GDM1 (cell line): ENCODE measurements at regions not wholly inside any gene's neighbourhood (a gene's known extent, or its start where the extent isn't known, plus 50 kb on each side); places are given as distances from the start of the nearest gene placed in this dataset.
"Not testable (repeated sequence)": the region's sequence is repeated elsewhere in the genome, so short reads cannot be mapped to it uniquely, and the experiment has no call there.

ENCODE experiments used
- DNase-seq: peaks from one replicate; lab custom pipeline; 2025; lab: John Stamatoyannopoulos, UW

- DNase-seq, result no peak
Observed at GRCh38 chrX:25503826-25504225, 488.1 kb upstream of the ARX start.

DNA sequence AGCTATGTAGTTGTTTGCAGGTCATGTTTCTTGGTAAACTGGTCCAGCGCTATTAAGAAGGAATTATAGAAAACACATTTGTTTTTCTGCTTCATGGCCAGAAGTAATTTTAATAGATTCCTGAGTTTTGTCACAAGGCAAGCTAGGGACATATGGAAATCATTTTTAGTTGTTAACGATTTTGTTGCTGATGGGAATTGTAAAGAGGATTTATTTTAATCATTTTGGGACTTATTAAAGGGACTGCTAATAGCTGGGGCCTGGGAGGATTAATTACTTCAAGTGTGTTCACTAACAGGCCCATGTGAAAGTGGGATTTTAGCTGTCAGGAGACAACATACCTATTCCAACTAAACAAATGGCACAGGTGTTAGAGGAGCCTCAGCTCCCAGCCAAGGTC is 492.0 kb upstream of the ARX start:
- DNase-seq, result no peak

GRCh38 chrX:25519258-25519657 is 503.5 kb upstream of the ARX start:
- no peak for DNase-seq

DNA sequence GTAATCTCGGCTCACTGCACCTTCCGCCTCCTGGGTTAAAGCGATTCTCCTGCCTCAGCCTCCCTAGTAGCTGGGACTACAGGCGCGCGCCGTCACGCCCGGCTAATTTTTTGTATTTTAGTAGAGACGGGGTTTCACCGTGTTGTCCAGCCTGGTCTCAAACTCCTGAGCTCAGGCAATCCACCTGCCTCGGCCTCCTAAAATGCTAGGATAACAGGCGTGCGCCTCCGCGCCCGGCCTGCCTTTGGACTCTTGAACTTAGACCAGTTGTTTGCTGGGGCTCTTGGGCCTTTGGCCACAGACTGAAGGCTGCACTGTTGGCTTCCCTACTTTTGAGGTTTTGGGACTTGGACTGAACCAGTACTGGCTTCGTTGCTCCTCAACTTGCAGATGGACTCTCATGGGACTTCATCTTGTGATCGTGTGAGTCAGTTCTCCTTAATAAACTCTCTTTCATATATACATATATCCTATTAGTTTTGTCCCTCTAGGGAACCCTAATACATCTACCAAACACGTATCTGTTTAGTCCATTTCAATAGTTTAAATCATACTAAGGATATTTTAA is 506.8 kb upstream of the ARX start:
- not testable (repeated sequence) for DNase-seq

- peak; percentile 6 for DNase-seq
Observed at GRCh38 chrX:25523574-25524540, 508.1 kb upstream of the ARX start.

GRCh38 chrX:25527156-25527555 is 511.4 kb upstream of the ARX start:
- DNase-seq, result no peak

GRCh38 chrX:25527596-25527995 is 511.8 kb upstream of the ARX start:
- no peak for DNase-seq

DNA sequence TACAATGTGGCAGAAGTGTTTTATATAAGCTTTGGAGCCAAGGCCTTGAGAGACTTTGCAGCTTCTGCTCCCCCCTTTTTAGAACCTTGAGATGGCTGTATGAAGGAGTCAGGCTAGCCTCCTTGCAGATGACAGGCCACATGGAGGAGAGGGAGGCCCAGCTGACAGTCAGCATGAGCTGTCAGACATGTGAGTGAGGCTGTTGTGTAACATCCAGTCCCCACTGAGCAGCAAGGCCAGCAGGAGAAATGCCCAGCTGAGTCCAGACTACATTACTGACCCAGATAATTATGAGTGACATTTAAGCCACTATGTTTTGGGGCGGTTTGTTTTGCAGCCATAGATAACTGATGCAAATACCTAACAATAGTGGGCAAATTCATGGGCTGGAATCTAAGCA is 515.3 kb upstream of the ARX start:
- DNase-seq, result no peak

- DNase-seq, result no peak
Observed at GRCh38 chrX:25534091-25534490, 518.3 kb upstream of the ARX start.

DNA sequence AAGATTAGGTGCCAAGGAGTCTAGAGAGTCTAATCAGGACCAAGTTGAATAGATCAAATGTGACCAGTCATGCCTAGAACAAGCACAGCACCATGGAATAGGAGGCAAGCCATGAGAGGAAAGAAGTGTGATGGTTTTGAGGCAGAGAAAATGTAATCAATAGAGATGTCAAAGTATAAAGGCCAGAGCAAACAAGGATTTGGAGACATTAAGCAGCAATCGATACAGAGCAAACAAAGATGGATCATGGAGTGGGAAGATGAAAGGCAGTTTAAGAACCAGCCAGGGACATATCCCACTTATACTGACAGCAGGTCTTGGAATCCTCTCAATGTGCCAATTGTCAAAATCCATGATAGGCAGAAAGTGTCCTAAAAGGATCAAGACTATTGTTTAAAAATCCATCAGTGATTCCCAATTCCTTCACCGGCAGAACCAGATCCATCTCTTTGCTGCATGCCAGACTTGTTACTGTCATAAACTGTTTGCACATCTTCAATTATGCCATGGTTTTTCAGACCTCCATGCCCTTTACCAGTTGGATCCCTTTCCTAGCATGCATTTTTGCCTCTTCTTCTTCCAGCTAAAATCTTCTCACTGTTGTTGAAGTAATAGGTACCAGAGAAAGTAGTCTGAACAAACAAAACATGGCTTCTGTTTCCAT is 520.7 kb upstream of the ARX start:
- no peak for DNase-seq

DNA sequence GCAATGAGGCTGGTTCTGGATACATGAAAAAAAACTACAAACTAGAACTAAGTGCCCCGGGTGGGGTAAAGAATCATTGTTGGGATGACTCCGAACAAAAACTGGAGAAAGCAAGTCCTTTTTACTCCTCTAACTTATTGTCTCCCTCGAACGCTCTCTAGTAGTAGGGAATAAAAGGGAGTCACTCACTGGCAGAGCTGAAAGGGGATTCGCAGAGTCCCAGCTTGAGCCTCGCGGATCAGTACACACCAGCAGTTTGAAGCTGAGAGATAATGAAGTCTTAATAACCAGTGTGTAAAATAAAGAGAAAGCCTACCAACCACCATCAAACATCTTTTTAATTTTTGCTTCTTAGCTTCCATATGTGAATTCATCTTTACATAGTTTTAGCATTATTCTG is 521.9 kb upstream of the ARX start:
- DNase-seq, result no peak

DNA sequence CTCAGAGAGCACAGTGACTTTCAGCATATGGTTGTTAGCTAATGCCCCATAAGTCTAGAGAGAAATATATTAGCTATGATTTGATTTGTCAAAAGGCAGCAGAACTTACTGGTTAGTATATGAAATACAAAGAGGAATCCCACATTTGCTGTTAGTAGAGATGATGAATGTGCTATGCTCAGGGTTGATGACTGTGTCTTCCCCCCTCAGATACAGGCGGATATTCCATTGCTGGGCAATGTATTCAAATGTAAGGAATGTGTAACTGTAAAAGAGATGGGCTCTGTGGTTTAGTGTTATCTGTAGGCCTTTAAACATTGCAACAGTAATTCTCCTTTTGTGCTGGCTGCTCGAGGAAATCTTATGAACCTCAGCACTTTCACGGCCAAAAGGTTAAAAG is 528.9 kb upstream of the ARX start:
- DNase-seq, result no peak

DNA sequence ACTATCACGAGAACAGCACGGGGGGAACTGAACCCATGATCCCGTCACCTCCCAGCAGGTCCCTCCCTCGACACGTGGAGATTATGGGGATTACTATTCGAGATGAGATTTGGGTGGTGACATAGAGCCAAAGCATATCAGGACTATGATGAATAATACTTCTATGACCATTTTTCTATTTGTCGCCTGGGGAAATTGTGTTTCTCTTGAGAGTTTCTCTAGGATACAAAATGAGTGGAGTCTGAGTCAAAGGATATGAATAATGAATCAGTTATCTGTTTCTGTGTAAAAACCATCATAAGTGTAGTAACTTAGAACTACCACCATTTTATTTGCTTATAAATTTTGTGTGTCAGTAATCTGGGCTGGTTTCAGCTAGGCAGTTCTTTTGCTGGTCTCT is 533.0 kb upstream of the ARX start:
- DNase-seq, result no peak

DNA sequence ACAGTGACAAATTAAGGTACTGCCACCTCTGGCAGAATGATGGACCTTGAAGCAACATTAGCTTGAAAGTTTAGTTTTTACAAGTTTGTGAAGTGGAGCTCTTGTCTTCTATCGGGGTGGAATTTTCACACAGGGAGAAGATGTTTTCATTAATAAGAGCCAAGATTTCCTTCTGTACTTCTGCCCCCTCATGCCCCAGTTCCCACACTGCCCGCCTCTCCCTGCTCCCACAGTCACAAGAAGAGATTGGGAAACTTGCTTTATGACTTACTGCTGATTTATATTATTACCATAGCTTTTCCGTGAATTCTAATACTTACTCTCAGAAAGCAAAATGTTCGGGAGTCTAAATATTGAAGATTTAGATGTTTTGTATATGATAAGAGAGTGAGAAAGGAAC is 539.8 kb upstream of the ARX start:
- no peak for DNase-seq

- DNase-seq, result no peak
Observed at GRCh38 chrX:25558137-25558536, 542.4 kb upstream of the ARX start.

DNA sequence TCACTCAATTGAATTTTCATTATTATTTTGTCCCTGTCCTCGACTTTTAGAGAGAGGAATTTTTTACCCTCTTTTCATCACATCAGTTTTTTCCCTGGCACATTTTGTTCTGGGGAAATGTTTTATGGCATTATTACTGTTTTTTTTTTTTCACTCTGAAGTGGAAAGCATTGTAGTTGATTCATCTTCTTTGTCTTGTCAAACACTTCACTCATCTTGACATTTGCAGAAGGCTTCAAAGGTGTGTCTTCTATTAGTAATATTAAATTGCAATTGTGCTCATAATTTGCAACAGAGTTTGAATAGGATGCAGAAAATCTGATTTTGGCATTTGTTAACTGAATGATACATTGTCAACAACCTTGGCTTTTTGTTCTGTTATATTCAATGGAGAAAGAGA is 545.4 kb upstream of the ARX start:
- no peak for DNase-seq

GRCh38 chrX:25573631-25574030 is 557.9 kb upstream of the ARX start:
- no peak for DNase-seq

- DNase-seq, result no peak
Observed at GRCh38 chrX:25596921-25597320, 541.2 kb upstream of the MAGEB18 start.

- DNase-seq, result no peak
Observed at GRCh38 chrX:25597551-25597950, 540.6 kb upstream of the MAGEB18 start.

DNA sequence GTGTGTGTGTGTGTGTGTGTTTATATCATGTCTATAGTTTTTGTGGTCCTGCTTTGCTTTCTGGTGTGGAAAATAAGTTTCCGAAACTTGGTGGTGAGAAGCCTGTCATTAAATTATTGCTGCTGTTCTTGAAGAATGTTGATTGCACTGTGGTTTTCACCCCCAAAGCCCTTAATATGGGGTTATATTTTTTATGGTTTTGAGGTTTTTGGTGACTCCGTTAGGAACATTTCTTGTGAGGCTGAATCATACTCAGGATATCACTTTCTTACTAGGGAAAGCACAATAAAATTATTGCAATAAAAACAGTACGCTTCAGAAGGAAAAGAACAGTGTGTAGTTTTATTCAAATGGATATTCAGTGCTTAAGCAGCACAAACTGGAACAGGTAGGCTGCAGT is 539.1 kb upstream of the MAGEB18 start:
- DNase-seq, result no peak

DNA sequence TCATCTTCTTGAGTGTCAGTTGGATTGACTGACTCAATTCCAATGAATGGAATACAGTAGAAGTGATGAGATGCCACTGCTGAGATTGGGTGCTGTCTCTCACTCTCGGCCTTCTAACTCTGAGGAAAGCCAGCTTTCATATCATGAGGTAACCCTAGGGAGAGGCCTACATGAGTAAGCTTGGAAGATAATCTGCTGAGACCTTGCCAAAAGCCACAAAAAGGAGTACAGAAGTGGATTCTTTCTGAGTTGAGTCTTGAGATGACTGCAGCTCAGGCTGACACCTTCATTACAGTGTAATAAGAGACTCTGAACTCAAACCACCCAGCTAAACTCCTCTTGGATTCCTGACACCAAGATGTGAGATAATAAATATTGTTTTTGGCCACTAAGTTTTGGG is 537.4 kb upstream of the MAGEB18 start:
- DNase-seq, result no peak

DNA sequence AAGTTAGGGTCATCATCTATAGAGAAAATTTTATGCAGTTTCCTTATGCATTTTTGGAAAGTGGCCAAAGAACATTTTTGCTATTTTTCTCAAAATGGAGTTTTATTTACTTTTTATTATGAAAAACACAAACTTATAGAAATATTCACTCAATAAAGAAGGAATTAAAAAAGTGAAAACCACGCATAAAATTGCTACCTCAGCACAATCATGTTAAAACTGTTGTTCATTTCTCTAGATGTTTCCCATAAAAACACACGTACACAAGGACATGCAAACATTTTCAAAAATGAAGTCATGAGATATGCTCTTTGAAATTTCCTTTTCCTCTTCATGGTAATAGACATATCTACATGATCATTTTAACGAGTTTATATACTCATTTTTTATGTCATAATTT is 536.8 kb upstream of the MAGEB18 start:
- no peak for DNase-seq

- DNase-seq, result no peak
Observed at GRCh38 chrX:25618248-25618647, 519.9 kb upstream of the MAGEB18 start.
